Stomach (tissue), 8 donors: ENCODE measurements at regions not wholly inside any gene's neighbourhood (a gene's known extent, or its start where the extent isn't known, plus 50 kb on each side); places are given as distances from the start of the nearest gene placed in this dataset.
"Not testable (repeated sequence)": the region's sequence is repeated elsewhere in the genome, so short reads cannot be mapped to it uniquely, and the experiment has no call there.

Source experiments
- DNase-seq, 2 donors: peaks; one replicate each; pipeline versions ENCODE4 v3.0.0 to v3.0.0-alpha.2; 2013 to 2019
- H3K27ac ChIP-seq, 5 donors: fragments of 200-600 bp in 4 of 5; sonication (generic) in 4 of 5; one replicate each; pipeline ENCODE4 v1.5.1; 2013 to 2019; ENCODE audit warnings: mild to moderate bottlenecking in 1 of 5, moderate library complexity in 1 of 5
- H3K27me3 ChIP-seq, 3 donors: fragments of 200-600 bp; sonication (generic); one replicate each; pipeline ENCODE4 v1.5.1; 2017 to 2019; ENCODE audit warnings: mixed run types in 1 of 3
- H3K36me3 ChIP-seq, 4 donors: fragments of 200-600 bp; sonication (generic); 1 replicate in 3 of 4; 2 replicates in 1 of 4; pipeline ENCODE4 v1.5.1; 2016 to 2019
- H3K4me1 ChIP-seq, 4 donors: fragments of 200-600 bp; sonication (generic); one replicate each; pipeline ENCODE4 v1.5.1; 2016 to 2019
- H3K4me3 ChIP-seq, 4 donors: fragments of 200-600 bp; sonication (generic) in 3 of 4; one replicate each; pipeline ENCODE4 v1.5.1; 2016 to 2019; ENCODE audit warnings: mild to moderate bottlenecking in 1 of 4
- H3K9me3 ChIP-seq, 4 donors: fragments of 200-600 bp; sonication (generic); one replicate each; pipeline ENCODE4 v1.5.1; 2016 to 2019
- EP300 ChIP-seq: sonication (generic); formaldehyde crosslinking; IDR thresholded peaks from one replicate; pipeline ENCODE4 v1.6.1; 2017; ENCODE audit warnings: antibody characterized with exemption
- POLR2A ChIP-seq, 4 donors: fragments of 450-650 bp; IDR thresholded peaks; one replicate each; pipeline ENCODE4 v1.6.1; 2016; ENCODE audit warnings: antibody characterized with exemption in 4 of 4, control low read depth in 2 of 4, mild to moderate bottlenecking in 1 of 4, moderate library complexity in 1 of 4
- POLR2AphosphoS5 ChIP-seq, 3 donors: sonication (generic); formaldehyde crosslinking; IDR thresholded peaks; one replicate each; pipeline ENCODE4 v1.6.1; 2016; ENCODE audit warnings: antibody characterized with exemption in 3 of 3
- WGBS, 5 donors: extraction: QIAGEN DNeasy Blood & Tissue Kit in 3 of 5; methylation state at CpG; one replicate each; pipeline versions ENCODE4 v1.1.5 to v1.1.7; 2013 to 2018; 5-methylcytosine and 5-hydroxymethylcytosine counted together
- intact Hi-C: fragments of 100-400 bp; cut with DNase I; formaldehyde crosslinking; loops from one replicate; pipeline ENCODE4 v1.15.1; 2023; ENCODE audit warnings: low total_unique reads
- TF ChIP-seq, protein P1 (sequence below), 7 experiments: fragments of 450-650 bp in 4 of 7; fragments of 200-600 bp in 3 of 7; sonication (generic) in 3 of 7; IDR thresholded peaks; one replicate each; pipeline ENCODE4 v1.5.1; 2016 to 2019; ENCODE audit warnings: antibody characterized with exemption in 7 of 7, control low read depth in 2 of 7, mild to moderate bottlenecking in 1 of 7
- donor health status: healthy with polysubstance abuse.
- donor health status: Bipolar disorder and iron deficiency.
- donor health status: healthy.

GRCh38 chr14:27320261-27320660, 722.4 kb upstream of the NOVA1 start:
- intact Hi-C loops = no loop called here
- TF ChIP-seq POLR2A (IDR thresholded peaks at IDR 0.05) (no peak), POLR2AphosphoS5 (IDR thresholded peaks at IDR 0.05) (no peak), EP300 (no peak)
- TF ChIP-seq, protein P1, sequence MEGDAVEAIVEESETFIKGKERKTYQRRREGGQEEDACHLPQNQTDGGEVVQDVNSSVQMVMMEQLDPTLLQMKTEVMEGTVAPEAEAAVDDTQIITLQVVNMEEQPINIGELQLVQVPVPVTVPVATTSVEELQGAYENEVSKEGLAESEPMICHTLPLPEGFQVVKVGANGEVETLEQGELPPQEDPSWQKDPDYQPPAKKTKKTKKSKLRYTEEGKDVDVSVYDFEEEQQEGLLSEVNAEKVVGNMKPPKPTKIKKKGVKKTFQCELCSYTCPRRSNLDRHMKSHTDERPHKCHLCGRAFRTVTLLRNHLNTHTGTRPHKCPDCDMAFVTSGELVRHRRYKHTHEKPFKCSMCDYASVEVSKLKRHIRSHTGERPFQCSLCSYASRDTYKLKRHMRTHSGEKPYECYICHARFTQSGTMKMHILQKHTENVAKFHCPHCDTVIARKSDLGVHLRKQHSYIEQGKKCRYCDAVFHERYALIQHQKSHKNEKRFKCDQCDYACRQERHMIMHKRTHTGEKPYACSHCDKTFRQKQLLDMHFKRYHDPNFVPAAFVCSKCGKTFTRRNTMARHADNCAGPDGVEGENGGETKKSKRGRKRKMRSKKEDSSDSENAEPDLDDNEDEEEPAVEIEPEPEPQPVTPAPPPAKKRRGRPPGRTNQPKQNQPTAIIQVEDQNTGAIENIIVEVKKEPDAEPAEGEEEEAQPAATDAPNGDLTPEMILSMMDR (IDR thresholded peaks at IDR 0.05) = no peak
- no peaks in the 10 kb centered on the region for H3K36me3 ChIP-seq

GRCh38 chr14:27327095-27327494, 729.3 kb upstream of the NOVA1 start:
- WGBS, 5 donors = 52 to 60% (median 57%) methylated on average over 3 of the region's 3 CpGs
- Histone ChIP-seq H3K36me3 (no peaks in the 10 kb centered on the region), H3K4me3 (no peak overlapping the region), H3K9me3 (peaks cover 0 to 17% (median 11%) of the 10 kb centered on the region in 4 donors), H3K27me3 (no peaks in the 10 kb centered on the region), H3K27ac (no peak overlapping the region), H3K4me1 (no peaks in the 10 kb centered on the region)
- intact Hi-C loops = no loop called here
- TF ChIP-seq POLR2AphosphoS5 (IDR thresholded peaks at IDR 0.05) = no peak
- no peak for TF ChIP-seq POLR2A (IDR thresholded peaks at IDR 0.05)
- TF ChIP-seq EP300 = no peak
- TF ChIP-seq, protein P1 (IDR thresholded peaks at IDR 0.05) = no peak
- DNase-seq = no peak

More at GRCh38 chr14:27320261-27320660, 722.4 kb upstream of the NOVA1 start:
- Histone ChIP-seq H3K27me3 (no peaks in the 10 kb centered on the region), H3K27ac (no peak overlapping the region), H3K9me3 (peaks cover 0 to 13% (median 10%) of the 10 kb centered on the region in 4 donors), H3K4me3 (no peak overlapping the region), H3K4me1 (no peaks in the 10 kb centered on the region)
- no peak for DNase-seq

DNA sequence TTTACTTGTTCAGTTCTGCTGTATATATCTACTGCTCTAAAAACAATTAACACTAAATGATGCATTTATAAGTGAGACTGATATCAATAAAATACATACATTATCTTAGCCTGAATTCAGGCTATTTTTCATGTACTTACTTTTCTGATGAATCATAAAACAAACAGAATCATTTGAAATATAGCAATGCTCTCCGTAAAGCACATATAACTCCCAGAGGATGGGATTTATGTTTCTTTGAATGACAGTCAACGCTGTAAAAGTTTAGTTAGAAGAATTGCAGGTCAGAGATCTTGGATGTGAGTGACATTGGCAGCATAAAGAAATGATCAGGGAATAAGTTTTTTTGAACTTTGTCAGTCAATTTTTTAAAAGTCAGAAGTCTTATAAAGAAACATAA, 740.2 kb upstream of the NOVA1 start:
- Histone ChIP-seq H3K36me3 (no peaks in the 10 kb centered on the region), H3K4me1 (no peaks in the 10 kb centered on the region), H3K4me3 (no peak overlapping the region), H3K27ac (no peak overlapping the region), H3K9me3 (peaks cover 0 to 14% (median 5%) of the 10 kb centered on the region in 4 donors), H3K27me3 (no peaks in the 10 kb centered on the region)
- intact Hi-C loops = no loop called here
- TF ChIP-seq POLR2A (IDR thresholded peaks at IDR 0.05) = no peak
- DNase-seq = no peak
- 61 to 81% (median 63%) methylated on average over 2 of the region's 2 CpGs for WGBS, 5 donors

DNA sequence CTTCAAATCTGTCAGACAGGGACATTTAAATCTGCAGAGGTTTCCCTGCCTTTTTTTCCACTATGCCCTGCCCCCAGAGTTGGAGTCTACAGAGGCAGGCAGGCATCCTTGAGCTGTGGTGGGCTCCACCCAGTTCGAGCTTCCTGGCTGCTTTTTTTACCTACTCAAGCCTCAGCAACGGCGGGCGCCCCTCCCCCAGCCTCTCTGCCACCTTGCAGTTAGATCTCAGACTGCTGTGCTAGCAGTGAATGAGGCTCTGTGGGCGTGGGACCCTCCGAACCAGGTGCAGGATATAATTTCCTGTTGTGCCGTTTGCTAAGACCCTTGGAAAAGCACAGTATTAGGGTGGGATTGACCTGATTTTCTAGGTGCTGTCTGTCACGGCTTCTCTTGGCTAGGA, 765.2 kb upstream of the NOVA1 start:
- intact Hi-C loops, H3K36me3 ChIP-seq, H3K4me1 ChIP-seq, H3K4me3 ChIP-seq, H3K27me3 ChIP-seq, H3K27ac ChIP-seq, H3K9me3 ChIP-seq, DNase-seq: not testable (repeated sequence)
- WGBS, 5 donors = 78 to 83% (median 82%) methylated on average over 8 of the region's 8 CpGs

GRCh38 chr14:27366596-27366995, 768.8 kb upstream of the NOVA1 start:
- Histone ChIP-seq H3K27ac (no peak overlapping the region), H3K9me3 (peaks cover 0 to 5% (median 2%) of the 10 kb centered on the region in 4 donors), H3K4me1 (no peaks in the 10 kb centered on the region), H3K36me3 (no peaks in the 10 kb centered on the region), H3K27me3 (no peaks in the 10 kb centered on the region), H3K4me3 (no peak overlapping the region)
- intact Hi-C loops = no loop called here
- 78 to 85% (median 83%) methylated on average over 5 of the region's 5 CpGs for WGBS, 5 donors
- DNase-seq = no peak
- TF ChIP-seq, protein P1 (IDR thresholded peaks at IDR 0.05) = no peak
- TF ChIP-seq POLR2AphosphoS5 (IDR thresholded peaks at IDR 0.05) (no peak), POLR2A (IDR thresholded peaks at IDR 0.05) (no peak), EP300 (no peak)
